ENCODE measurements at regions not wholly inside any gene's neighbourhood (a gene's known extent, or its start where the extent isn't known, plus 50 kb on each side); places are given as distances from the start of the nearest gene placed in this dataset.

DNA sequence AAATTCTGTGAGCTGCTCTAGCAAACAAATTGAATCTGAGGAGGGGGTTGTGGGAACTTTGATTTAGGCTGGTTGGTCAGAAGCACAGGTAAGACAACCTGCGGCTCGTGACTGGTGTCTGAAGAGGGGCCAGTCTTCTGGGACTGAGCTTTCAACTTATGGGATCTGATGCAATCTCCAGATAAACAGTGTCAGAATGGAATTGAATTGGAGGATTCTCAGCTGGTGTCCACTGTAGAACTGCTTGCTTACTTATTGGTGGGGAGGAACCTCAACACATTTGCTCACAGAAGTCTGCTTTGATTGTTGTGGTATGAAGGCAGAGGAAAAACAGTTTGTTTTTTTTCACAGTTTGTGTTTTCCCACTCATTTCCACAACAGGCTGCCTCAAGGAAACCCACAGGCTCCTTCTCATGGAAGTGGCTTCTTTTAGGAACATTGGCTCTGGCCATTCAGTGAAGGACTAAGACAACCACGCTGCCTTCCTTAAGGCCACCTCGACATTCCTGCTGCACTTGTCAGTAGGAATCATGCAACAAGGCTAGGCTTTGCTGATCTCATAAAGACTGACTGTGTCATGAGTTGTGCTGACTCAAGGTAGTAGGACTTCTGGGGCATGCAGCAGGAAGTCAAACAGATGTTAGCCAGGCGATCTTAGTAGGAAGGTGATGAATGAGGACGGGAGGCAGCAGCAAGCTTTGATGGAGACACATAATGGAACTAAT, 104.7 kb downstream of the TSN start:
- DNase-seq (ENCODE audit: low spot score) = no peak

DNA sequence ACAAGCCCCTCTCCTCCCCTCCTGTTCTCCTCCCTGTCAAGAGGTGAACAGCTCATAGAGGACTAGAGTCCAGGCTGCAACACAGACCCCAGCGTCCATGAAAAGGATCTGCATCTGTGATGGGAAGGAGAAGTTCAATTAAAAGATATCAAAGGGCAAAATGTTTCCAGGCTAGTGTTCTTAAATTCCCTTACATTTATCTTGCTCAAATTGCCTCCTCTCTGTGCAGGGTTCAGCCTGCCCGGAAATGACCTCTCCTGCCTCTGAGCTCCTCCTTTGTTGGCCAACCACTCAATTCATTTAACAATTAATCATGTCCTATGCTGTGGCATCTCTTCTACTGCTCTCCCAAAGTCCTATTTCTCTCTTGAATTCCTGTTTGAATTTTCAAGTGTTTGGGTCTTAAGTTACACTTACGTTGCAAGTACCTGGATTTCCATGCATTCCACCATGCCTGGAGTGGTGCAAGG, 105.3 kb downstream of the TSN start:
- no peak for DNase-seq (ENCODE audit: low spot score)

- no peak for DNase-seq (ENCODE audit: low spot score)
Measured at GRCh38 chr2:121862286-121862685, 106.8 kb downstream of the TSN start.

- DNase-seq (ENCODE audit: low spot score) = no peak
Measured at GRCh38 chr2:121865914-121866313, 110.5 kb downstream of the TSN start.

- DNase-seq (ENCODE audit: low spot score) = no peak
Measured at GRCh38 chr2:121866789-121867188, 111.3 kb downstream of the TSN start.

GRCh38 chr2:121868652-121869051, 113.2 kb downstream of the TSN start:
- DNase-seq (ENCODE audit: low spot score) = no peak

- DNase-seq (ENCODE audit: low spot score) = no peak
Measured at GRCh38 chr2:121869363-121869762, 113.9 kb downstream of the TSN start.

DNA sequence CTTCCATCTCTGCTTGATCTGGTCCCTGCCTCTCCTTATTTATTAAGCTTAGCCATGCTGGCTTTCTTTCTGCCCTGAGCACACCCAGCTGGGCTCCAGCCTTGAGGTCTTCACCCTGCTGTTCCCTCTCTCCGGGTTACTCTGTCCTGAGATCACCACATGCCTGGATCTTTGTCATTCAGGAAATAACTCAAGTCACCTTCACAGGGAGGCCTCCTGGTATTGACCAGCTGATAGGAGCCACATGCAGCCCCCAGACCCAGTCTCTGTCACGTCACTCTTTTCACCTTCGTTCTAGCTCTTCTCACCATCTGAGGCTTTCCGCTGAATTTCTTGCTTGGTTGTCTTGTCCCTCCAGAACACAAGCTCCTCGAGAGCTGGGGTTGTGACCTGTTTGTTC, 114.4 kb downstream of the TSN start:
- no peak for DNase-seq (ENCODE audit: low spot score)

DNA sequence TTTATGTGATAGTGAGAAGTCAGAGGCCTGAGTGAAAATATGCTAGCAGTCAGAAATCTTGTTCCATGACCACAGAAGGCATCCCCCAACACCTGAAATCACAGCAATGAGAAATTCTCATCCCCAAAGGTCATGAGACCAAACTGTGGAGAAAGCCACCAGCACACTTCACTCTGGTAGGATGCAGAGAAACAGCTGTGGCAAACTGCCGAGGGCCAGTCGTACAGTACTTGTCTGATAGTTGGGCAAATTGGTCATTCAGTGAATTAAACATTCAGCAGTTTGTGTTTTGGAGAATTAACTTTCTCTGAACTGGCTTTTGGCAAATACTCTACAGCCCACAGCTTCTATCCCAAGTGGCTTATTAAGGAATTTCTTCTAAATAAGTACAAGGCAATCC, 117.2 kb downstream of the TSN start:
- DNase-seq (ENCODE audit: low spot score) = no peak

DNA sequence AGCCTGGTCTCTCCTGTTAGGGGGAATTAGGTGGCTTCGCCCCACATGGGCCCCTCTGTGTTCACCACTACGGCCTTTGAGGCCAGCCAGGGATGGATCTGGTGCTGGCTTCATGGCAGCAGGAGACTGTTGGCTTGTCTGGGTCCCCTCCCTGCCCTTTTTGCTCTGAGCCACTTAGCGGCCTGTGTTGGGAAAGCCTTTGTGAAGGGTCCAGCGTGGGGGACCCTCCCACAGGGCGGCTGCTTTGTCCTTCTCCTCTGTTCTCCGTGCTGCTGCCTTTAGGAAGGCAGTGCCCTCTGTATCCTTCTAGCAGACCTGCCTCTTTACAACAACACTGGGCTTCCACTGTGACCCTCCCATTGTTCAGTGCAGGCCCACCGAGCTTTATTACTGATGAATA, 118.4 kb downstream of the TSN start:
- no peak for DNase-seq (ENCODE audit: low spot score)

GRCh38 chr2:121875585-121876185, 120.2 kb downstream of the TSN start:
- no peak for DNase-seq (ENCODE audit: low spot score)

- no peak for DNase-seq (ENCODE audit: low spot score)
Measured at GRCh38 chr2:121877366-121877765, 121.9 kb downstream of the TSN start.

GRCh38 chr2:121880283-121880682, 124.8 kb downstream of the TSN start:
- no peak for DNase-seq (ENCODE audit: low spot score)

DNA sequence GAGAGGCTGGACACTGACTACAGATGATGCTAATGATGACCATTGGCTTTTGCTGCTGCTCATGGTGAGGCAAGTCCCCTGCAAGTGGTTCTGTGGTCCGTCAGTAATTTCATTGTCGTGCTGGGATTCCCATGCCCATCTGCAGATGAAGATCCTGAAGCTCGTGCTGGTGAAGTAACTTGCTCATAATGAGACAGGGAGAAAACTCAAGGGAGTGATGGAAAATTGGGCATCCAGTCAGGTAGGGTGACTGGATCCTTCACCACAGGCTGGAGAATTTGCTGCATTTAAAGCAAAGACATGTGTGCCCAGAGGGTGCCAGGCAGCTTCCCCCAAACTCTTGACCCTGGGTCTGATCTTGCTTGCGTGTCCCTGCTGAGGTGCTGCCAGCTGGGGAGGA, 125.6 kb downstream of the TSN start:
- DNase-seq (ENCODE audit: low spot score) = no peak

- DNase-seq (ENCODE audit: low spot score) = no peak
Measured at GRCh38 chr2:121881950-121882349, 126.5 kb downstream of the TSN start.

- no peak for DNase-seq (ENCODE audit: low spot score)
Measured at GRCh38 chr2:121884078-121884477, 128.6 kb downstream of the TSN start.

DNA sequence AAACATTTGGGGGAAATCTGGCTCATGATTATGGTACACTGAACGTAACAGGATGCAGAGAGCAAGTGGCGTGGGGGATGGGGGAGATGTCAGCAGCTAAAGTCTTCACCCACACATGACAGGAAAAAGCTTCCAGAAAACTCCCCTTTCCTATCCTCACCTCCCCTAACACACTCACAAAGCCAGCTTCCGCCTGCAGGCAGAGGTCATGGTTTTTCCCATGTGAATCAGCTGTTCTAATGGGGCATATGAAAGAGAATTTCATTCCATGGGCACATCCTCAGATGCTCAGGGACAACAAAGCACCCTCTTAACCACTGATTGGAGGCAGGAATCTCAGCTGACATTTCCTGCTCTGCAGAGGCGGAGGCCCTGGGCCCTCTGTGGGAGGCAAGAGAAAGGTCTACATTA, 129.1 kb downstream of the TSN start:
- DNase-seq (ENCODE audit: low spot score) = no peak

DNA sequence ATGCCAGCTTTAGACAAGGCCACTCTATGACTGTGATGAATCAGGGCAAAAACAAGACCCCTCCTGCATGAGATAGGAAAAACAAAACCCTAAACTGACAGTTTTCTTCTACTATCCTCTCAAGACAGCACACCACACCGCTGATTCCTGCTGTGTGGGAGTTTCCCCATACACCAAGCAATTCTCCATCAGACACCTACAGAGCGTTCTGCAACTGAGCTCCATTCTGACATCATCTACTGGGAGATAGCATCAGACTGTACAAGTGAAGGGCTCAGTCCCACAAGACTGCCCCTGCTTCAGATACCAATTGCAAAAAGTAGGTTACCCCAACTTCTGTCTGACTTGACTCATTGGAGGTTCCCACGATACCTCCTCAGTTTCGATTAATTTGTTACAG, 130.6 kb downstream of the TSN start:
- no peak for DNase-seq (ENCODE audit: low spot score)

DNA sequence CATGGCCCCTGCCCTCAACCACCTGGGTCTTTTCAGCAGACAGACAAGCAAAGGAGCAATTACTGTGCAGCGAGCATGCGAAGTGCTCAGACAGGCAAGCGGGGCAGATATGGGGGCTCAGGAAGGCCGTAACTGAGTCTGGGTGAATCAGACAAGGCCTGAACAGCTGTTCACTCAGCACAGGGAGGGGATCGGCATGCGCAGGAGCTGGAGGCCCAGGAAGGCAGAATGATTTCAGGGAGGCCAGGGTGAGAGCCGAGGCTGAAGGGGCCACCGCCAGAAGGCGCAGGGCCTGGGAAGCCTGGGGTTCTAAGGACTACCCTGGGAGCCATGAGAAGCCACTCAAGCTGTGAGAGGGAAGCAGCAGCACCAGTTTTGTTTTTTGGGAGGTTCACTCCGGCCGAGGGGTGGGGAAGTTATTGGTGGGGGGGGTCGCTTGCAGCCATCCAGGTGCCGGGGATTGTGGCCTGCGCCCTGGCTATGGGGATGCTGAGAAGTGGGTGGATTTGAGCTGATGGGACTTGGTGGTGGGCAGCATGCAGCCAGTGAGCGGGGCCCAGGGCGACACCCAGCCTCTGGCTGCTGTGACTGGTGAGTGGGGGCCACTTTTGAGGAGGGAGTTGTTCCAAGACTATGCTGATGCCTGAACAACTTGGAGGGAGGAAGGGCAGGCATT, 132.2 kb downstream of the TSN start:
- no peak for DNase-seq (ENCODE audit: low spot score)

GRCh38 chr2:121888189-121888557, 132.7 kb downstream of the TSN start:
- no peak for DNase-seq (ENCODE audit: low spot score)

DNA sequence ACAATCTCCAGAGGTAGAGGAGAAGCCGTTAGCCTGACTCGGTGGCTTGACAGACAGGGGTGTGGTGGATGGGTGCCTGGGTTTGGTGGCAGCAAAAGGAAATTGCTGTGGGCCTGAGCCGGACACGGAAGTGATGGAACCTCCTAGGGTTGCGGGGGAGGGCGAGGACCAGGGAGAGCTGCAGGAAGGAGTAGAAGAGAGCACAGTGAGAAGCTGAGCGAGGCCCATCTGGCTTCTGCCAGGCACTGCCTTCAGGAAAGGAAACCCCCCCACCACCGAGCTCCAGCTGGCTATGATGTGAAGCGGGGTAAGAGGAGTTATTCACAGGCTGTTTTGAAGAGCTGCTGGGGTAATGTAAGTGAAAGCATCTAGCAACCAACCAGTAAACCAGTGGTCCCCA, 134.6 kb downstream of the TSN start:
- no peak for DNase-seq (ENCODE audit: low spot score)

DNA sequence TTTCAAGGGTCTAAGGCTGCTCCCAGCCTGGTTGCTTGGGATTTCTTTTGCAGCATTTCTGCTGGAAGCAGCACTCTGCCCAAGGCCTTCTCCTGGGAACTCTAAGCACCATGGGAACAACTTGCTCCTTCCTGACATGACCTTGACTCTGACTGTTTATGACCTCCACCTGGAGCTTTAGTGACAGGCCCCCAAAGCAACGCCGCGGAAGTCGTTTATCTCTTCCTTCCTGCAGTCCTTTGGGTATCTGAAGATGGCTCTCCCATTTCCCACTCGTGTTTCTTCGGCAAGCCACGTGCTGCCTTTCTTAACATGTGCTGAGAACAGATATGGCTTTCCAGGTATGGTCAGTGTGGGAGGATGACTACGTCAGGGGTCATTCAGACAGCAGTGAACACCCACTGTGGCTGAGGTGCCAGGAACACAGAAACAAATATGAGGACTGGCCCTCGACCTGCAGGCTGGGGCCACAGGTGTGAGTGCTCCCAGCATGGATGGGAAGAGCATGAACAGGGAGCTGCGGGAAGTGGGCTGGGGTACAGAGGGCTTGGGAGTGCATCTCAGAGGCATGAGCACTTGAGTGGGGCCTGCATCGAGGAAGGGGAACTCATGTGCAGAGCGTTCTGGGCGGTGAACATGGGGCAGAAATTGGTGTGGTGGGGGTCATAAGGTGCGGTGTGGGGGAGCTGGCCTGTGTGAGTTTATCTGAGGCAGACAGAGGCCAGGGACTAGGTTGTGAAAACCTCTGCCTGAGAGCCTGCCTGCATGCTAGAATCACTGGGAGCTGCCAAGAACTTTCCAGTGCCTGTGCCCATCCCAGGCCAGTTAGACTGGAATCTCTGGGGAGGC, 140.5 kb downstream of the TSN start:
- DNase-seq (ENCODE audit: low spot score) = no peak

Measured in ureter (tissue), 1 donor.